Fibroblast of skin of right biceps (primary cell): ENCODE measurements at regions not wholly inside any gene's neighbourhood (a gene's known extent, or its start where the extent isn't known, plus 50 kb on each side); places are given as distances from the start of the nearest gene placed in this dataset.

Experiments used
- DNase-seq: peaks from one replicate; pipeline ENCODE4 v3.0.0-alpha.2; 2013

DNA sequence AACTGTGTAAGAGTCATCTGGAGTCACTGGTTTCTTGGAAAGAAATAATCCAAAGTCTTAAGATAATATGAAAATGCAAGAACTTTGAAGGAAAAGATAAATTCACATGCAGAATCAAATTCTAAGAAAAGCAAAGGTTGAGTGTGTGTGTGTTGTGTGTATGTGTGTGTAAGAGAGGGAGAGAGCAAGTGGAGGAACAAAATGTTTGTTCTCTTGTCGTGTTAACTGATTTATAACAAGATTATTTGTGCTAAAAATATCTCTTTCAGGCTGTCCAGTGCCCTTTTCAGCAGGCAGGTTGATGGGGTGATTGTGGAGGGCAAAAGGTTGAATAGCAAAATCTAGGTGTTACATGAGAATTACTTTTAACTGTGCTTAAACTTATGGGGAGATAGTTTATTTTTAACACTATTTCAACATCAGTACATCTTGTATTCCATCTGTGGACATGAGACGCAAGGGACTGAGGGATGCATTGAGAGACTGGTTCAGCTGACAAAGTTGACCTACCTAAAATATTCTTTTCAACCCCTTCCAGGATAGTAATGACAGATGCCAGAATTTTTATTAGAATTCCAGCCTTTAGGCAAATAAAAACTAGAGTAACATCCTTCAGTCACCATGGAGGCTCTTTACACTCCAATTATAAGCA lies 342.4 kb upstream of the CD180 start:
- DNase-seq: no peak

DNA sequence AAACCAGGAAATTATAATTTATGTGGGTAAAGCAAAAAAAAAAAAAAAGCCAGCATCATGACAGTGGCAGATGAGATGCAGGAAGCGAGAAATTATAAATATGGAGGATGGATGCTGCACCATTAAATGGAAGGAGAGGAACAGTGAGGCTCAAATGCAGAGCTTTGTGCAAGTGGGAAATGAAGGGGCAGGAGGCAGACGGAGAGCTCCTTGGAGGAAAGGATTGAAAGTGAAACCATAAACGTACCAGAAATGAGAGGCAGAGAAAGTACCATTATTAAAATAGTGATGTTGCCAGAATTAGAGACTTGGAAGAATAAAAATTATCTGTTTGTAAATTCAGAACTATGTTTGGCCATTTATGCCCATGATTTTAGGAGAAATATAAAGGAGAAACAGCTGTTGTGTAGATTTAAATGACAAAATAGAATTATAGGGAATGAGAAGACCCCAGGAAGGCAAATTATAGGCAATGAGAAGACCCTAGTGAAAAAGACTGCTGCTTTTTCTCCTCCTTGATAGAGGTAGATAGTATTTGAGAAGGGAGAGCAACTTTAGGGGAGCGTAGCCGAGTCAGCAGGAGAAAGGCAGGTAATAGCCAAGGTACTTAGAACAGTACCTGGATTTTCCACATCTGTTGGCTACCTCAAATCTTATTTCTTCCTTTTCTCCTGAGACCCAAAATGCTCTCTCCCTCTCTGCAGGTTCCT lies 341.0 kb upstream of the CD180 start:
- DNase-seq: no peak

DNA sequence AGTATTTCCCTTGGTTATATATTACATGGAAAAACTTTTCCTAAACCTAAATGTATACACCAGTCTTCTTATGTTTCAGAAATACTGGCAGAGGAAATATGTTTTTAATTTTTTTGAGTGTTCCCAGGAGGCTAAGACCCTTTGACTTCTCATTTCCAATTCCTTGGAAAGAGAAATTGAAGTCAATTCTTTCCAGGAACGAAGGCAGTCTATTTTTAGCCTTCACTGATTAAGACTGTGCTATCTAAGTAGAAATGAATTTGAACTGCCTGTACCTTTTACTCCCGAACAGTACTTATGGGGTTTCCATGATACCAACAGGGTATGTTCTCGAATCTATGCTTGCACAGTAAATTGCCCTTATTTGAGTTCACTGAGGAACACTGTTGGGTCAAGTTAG lies 340.3 kb upstream of the CD180 start:
- DNase-seq: peak; percentile 19

DNA sequence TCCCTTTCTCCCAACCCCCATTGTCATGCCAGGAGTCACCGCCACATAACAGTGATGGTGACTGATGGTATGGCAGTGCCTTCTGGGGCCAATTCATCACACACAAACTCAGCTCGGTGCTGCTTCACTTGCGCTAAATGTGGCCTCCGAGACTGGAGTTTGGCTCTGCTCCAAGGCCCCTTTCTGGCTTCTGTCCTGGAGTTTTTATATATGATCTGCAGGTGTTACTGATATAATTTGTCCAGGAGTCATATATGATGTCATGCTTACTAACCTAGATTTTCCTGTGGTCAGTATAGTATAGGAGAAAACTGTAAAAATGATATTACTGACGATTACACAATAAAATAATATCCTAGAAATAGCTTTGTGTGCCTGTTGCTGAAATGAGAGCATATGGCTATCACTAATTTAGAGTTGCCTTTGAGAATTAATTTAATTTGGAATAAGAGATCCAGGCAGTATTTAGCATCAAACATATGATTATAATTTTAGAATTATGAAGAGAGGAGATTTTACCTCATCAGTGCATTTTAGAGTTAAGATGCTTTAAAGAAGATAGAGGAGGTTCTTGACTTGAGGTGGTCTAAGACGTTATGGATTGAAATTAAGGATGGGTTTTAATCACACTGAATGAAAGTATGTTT lies 334.1 kb upstream of the CD180 start:
- peak; percentile 21 for DNase-seq

DNA sequence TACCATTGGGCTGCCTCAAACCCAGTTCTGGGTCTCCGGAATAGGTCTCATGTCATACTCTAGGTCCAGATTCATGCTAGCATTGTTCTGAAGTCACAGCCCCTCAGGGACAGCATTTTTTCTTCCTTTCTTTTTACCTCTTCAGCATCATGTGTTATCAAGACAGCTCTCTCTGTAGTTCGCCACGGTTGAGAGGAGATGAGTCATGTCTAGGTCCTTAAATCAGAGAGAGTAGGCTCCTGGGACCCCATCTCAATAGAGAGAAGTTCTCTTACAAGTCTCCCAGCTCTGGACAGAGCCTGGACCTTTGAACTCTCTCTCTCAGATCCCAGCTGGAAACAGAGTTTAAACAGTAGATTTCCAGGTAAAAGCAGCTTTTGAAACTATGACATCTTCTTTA lies 332.4 kb upstream of the CD180 start:
- DNase-seq: no peak

DNA sequence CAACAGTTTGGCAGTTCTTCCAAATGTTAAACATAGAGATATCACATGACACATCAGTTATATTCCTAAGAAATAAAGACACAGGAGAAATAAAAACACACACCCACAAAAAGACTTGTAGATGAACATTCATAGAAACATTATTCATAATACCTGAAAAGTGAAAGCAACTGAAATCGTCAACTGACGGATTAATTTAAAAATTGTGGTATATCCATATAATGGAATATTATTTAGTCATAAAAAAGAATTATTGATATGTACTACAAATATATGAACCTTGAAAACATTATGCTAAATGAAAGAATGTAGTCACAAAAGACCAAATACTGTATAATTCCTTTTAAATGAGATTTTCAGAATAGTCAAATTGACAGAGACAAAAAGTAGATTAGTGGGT lies 330.2 kb upstream of the CD180 start:
- no peak for DNase-seq

DNA sequence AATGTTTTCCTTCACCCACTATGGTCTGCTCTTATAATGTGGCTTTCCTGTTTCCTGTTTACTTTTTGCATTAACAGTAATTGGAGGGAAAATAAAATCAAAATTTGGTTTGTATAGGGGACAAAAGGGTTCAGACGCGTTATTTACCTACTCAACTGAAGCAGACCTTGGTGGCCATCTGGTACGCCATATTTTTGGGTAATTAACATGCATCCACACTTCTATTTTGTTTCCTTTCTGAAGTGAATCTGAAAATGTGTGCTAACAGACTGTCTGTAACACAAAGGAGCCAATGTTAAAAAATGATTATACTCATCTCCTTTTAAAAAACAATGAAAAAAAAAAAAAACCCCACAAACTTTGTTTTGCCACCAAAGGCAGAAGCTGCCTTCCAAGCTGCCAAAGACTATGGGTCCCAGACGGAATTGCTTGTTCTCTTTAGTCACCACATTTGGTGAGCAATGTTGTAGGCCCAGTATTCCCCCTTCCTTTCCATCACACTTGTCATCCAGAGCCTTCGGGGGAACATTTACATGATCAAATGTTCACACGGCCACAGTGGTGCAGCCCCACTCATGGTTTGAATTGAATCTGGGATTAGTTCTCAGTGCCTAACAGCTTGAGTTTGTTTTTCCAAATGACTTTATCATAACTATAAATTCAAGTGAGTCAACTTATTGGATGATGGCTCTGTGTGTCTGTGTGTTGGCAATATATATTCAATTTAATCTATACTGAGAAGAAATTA lies 323.7 kb upstream of the CD180 start:
- DNase-seq: no peak

DNA sequence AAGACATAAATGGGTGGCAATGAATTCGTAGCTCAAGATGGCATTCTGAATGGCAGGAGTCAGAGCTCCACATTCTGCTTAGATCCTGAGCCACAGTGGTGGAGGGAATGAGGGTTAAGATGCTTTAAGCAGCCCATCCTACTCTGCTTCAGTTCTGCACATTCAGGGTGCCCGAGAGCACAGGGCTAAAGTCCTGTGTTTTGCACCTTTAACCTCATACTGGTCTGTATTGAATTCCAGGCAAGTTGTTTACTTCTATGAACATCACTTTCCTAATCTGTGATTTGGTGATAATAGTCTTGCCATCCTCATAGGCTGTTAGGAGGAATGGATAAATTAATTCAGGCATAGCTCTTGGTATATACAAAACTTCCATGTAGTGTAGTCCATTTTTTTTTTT lies 321.6 kb upstream of the CD180 start:
- DNase-seq: no peak

DNA sequence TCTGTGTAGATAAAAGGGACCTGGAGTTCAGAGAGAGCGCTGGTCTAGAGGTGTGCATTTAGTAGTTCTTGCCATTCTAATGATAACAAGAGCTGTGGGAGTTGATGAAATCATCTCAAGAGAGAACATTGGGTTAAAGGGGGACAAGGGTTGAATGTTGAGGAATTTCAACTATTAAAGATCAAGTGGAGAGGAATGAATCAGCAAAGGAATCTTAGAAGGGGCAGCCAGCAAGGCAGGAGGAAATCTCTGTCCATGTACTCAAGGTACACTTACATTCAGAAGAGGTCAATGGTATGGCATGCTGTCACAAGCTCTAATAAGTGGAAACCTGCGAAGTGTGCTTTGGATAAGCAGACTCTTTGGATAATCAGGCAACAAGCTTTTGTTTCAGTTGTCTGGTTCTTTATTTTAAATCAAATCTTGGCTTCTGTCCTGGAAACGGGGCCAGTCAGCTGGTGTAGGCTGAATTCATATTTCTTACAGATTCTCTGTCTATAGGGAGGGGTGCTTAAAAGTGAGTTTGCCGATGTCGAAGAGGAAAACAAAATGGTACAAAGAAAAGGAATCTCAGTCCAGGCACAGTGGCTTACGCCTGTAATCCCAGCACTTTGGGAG lies 320.5 kb upstream of the CD180 start:
- peak; percentile 63 for DNase-seq

DNA sequence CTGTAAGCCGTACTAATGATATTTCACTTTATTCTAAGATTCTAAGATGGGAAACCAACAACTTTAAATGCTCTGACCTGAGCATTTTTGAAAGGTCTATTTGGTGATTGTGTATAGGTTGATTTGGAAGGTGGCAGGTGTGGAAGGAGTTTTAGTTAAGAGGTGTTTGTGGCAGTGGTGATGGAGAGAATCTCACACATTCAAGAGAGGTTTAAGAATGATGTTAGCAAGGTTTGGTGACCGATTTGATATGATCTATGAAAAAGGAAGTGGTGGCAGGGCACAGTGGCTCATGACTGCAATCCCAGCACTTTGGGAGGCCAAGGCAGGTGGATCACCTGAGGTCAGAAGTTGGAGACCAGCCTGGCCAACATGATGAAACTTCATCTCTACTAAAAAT lies 319.2 kb upstream of the CD180 start:
- DNase-seq: no peak

DNA sequence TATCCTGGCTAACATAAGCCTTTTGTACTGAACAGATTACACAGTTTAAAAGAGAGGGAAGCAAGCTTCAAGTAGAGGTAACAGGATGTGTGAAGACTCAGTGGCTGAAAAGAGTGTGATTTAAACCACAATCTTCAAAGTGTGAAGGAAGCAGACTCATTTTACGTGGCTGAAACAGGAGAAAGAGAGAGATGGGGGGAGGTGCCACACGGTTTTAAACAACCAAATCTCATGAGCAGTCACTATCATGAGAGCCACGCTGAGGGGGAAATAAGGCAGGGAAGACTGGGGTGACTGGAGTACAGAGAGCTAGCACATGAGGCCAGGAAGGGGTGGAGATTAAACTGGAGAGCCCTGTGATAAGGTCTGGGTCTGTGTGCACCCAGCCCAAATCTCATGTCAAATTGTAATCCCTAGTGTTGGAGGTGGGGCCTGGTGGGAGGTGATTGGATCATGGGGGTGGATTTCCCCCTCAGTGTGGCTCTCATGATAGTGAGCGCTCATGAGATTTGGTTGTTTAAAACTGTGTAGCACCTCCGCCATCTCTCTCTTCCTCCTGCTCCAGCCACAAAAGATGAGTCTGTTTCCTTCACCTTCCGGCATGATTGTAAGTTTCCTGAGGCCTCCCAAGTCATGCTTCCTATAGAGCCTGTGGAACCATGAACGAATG lies 318.6 kb upstream of the CD180 start:
- DNase-seq: no peak

DNA sequence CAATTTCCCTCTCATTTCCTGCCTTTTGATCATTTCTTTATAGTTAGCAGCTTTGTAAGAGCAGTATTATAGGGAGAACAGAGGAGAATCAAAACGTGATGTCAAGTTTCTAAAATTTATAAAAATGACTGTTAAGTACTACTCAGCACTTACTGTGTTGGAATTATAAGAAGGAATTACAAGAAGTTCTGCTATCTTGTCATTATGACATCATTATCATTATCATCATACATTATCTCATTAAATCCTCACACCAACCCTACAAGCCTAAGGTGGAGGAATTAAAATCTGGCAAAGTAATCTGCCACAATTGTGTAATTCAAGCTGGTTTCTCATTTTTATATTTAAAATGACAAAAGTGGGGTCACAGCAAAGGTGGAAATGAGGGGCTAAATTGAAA lies 316.2 kb upstream of the CD180 start:
- no peak for DNase-seq

DNA sequence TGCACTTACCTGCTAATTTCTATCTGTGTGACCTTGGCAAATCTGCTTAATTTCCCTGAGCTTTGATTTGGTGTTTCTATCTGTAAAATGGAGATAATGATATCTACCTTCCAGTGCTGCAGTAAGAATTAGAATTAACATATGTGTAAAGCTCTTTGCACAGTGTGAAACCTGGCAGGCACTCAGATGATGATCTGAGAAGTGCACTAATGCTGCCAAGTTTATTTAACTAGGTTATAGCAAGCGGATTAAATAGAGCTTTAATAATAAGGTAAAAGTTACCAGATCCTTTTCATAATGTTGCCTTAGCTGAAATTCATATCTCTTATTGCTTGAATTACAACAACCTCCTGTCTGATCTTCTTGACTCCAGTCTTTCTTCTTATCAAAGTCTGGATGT lies 315.3 kb upstream of the CD180 start:
- DNase-seq: no peak

DNA sequence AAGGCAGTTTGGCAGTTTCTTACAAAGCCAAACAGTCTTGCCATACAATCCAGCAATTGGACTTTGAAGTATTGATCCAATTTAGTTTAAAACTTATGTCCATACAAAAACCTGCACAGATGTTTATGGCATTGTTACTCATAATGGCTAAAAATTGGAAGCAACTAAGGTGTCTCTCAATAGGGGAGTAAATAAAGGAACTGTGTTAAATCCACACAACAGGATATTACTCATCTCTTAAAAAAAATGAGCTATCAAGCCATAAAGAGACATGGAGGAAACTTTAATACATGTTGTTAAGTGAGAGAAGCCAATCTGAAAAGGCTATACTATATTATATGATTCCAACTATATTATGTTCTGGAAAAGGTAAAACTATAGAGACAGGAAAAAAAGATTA lies 313.6 kb upstream of the CD180 start:
- DNase-seq: no peak

DNA sequence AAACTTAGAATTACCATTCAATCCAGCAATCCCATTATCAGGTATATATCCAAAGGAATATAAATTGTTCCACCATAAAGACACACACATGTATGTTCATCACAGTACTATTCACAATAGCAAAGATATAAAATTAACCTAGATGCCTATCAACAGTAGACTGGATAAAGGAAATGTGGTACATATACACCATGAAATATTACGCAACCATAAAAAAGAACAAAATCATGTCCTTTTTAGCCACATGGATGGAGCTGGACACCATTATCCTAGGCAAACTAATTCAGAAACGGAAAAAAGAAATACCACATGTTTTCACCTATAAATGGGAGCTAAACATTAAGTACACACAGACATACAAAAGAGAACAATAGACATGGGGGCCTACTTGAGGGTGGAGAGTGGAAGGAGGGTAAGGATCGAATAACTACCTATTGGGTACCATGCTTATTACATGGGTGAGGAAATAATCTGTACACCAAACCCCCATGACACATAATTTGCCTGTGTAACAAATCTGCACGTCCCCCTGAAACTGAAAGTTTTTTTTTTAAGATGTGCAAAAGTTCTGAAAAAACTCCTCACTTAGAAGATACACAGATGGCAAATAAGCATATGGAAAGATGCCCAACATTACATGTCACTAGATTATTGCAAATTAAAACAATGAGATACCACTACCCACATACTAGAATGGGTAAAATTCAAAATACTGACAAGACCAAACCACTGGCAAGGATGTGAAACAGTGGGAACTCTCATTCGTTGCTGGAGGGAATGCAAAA lies 313.0 kb upstream of the CD180 start:
- no peak for DNase-seq

DNA sequence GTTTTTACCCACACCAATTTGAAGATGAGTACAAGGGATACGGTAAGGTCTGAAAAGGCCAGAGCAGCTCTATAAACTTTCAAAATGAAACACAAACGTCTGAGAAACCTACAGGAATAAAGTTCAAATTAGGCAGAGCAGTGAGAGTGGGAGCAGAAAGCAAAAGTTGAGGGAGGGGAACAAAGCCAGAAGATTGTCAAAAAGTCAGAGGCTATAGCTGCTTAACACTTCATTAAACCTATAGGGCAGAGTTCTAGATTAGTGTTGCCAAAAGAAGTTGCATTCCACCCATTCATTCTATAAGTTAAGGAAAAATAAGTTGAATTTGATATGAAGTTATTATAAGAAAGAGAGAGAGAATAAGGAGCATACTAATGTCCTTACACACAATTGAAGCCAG lies 309.6 kb upstream of the CD180 start:
- DNase-seq: no peak

DNA sequence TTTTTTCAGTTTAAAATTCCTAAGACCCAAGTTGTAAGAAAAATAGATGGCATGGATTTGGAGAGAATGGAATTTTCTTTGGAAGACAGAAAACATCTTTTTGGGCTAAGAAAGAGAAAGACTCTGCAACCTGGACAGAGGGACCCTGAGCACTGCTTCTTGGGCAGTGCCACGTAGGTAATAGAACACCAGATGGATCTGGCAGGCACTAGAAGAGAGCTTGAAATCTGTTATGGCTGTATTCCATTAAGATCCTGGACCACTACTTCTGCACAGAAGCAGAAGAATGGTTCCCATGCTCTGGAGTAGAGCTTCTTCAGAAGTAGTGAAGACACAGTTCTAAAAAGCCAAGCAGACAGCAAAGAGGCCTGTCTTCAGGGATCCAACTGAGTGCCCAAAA lies 306.4 kb upstream of the CD180 start:
- DNase-seq: no peak

DNA sequence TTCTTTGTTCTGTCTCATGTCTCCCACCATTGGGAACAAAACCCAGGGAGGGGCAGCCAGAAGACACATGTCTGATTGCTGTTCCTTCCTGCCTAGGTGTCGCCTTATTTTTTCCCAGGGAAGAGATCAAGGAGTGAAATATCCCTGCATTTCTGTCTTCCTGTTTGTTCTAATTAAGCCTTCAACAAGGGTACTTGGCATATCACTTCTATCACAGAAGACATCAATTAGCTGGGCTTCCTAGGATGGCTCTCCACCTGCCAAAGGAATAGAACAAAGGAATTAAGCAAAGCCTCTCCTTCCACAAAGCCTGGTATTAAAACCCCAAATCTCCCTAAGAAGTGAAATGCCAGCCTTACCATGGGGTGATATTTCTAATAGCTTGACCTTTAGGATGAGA lies 299.5 kb upstream of the CD180 start:
- DNase-seq: no peak

DNA sequence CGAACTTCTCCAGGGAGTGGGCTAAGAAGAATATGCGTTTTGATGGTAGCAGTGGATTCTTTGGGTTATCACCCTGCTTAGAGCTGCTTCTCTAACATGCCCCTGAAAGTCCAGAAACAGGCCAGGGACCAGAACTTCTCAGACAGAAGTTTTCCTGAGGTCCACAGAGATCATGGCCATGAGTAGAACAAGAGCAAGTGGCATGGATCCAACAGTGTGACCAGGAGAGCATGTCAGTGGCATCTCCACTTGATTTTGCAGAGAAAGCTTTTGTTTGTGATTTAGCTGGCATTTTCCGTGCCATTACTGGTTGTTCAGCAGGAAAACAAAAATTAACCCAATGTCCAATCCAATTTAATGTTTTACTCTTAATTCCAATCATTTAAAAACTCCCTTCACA lies 298.5 kb upstream of the CD180 start:
- no peak for DNase-seq

DNA sequence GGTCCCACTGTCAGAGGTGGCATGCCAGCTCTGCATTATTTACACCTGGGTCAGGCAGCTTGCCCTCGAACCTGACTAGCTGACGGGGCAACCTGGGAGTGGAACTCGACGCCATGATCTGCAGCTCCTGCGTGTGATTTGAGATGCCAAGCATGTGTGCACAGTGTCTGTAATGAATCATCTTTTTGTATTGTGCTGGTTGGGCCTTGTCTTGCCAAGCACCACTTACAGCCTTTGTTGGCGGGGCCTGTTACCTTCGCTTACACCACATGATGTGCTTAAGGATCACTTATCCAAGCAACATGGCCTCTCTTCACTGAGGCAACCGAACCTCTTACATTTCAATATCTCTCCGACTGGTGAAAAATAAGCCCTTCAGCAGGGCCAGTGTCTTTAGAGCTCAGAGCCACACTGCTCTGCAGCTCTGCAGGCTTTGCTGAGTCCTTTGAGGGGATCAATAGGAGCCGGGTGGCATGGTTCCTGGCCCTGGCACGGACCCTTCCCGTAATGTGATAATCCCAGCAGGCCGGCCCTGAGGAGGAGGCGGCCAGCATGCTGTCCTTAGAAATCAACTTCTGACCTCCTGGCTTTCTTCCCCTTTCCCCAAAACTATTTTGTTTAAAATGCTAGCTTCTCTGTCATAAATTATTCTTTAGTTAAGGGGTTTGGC lies 297.7 kb upstream of the CD180 start:
- no peak for DNase-seq

DNA sequence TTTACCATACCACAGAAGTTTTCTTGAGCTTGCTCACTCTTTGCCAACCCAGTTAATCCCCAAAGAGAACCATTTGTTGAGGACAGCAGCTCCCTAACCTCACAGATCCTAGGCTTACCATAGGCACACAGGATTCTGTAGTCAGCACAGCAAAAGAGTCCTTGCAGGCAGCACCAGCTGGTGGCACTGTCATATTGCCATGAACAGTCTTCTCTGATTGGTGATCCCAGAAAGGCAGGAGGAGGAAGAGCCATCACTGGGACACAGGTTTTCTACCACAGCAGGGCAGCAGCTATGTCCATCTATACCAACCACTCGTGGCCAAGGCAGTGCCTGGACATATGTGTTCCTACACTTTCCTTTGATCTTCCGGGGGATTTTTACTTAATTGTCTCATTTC lies 297.1 kb upstream of the CD180 start:
- peak; percentile 33 for DNase-seq
